ENCODE measurements at regions not wholly inside any gene's neighbourhood (a gene's known extent, or its start where the extent isn't known, plus 50 kb on each side); places are given as distances from the start of the nearest gene placed in this dataset.

DNA sequence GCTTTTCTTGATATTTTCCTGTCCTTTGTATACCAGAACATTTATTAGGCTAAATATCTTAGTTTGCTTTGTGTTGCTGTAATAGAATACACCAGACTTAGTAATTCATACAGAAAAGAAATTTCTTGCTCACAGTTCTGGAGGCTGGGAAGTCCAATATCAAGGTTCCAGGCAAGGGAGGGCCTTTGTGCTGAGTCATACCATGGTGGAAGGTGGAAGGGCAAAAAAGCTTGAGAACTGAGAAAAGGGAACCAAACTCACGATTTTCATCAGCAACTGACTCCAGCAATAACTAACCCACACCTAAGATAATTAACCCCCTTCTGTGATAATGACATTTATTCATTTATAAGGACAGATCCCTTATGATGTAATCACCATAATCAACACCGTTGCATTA lies 496.9 kb upstream of the SUCLG2 start:
- TF ChIP-seq ARNTL (CRISPR knock-in tag; IDR thresholded peaks at IDR 0.05; ENCODE audit: borderline replicate concordance, low read depth) (no peak), TCF4 (CRISPR knock-in tag; IDR thresholded peaks at IDR 0.05; ENCODE audit: borderline replicate concordance) (no peak), ZFP3 (CRISPR knock-in tag; IDR thresholded peaks at IDR 0.05) (no peak), GLIS3 (CRISPR knock-in tag; IDR thresholded peaks at IDR 0.05) (no peak), PPARA (CRISPR knock-in tag; IDR thresholded peaks at IDR 0.05; ENCODE audit: borderline replicate concordance) (no peak), ZFP30 (CRISPR knock-in tag; IDR thresholded peaks at IDR 0.05) (no peak), CSDC2 (CRISPR knock-in tag; IDR thresholded peaks at IDR 0.05) (no peak)
- TF ChIP-seq, protein P1, sequence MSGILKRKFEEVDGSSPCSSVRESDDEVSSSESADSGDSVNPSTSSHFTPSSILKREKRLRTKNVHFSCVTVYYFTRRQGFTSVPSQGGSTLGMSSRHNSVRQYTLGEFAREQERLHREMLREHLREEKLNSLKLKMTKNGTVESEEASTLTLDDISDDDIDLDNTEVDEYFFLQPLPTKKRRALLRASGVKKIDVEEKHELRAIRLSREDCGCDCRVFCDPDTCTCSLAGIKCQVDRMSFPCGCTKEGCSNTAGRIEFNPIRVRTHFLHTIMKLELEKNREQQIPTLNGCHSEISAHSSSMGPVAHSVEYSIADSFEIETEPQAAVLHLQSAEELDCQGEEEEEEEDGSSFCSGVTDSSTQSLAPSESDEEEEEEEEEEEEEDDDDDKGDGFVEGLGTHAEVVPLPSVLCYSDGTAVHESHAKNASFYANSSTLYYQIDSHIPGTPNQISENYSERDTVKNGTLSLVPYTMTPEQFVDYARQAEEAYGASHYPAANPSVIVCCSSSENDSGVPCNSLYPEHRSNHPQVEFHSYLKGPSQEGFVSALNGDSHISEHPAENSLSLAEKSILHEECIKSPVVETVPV (CRISPR knock-in tag; IDR thresholded peaks at IDR 0.05): no peak
- TF ChIP-seq, protein P2, sequence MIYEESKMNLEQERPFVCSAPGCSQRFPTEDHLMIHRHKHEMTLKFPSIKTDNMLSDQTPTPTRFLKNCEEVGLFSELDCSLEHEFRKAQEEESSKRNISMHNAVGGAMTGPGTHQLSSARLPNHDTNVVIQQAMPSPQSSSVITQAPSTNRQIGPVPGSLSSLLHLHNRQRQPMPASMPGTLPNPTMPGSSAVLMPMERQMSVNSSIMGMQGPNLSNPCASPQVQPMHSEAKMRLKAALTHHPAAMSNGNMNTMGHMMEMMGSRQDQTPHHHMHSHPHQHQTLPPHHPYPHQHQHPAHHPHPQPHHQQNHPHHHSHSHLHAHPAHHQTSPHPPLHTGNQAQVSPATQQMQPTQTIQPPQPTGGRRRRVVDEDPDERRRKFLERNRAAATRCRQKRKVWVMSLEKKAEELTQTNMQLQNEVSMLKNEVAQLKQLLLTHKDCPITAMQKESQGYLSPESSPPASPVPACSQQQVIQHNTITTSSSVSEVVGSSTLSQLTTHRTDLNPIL (CRISPR knock-in tag; IDR thresholded peaks at IDR 0.05; ENCODE audit: low read depth): no peak
- TF ChIP-seq, protein P3, sequence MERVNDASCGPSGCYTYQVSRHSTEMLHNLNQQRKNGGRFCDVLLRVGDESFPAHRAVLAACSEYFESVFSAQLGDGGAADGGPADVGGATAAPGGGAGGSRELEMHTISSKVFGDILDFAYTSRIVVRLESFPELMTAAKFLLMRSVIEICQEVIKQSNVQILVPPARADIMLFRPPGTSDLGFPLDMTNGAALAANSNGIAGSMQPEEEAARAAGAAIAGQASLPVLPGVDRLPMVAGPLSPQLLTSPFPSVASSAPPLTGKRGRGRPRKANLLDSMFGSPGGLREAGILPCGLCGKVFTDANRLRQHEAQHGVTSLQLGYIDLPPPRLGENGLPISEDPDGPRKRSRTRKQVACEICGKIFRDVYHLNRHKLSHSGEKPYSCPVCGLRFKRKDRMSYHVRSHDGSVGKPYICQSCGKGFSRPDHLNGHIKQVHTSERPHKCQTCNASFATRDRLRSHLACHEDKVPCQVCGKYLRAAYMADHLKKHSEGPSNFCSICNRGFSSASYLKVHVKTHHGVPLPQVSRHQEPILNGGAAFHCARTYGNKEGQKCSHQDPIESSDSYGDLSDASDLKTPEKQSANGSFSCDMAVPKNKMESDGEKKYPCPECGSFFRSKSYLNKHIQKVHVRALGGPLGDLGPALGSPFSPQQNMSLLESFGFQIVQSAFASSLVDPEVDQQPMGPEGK (CRISPR knock-in tag; IDR thresholded peaks at IDR 0.05; ENCODE audit: borderline replicate concordance): no peak

All from SK-N-SH treated with all-trans-retinoic acid at 6 μM for 48 hours (cell line).